HepG2 (cell line): ENCODE measurements at regions not wholly inside any gene's neighbourhood (a gene's known extent, or its start where the extent isn't known, plus 50 kb on each side); places are given as distances from the start of the nearest gene placed in this dataset.

ENCODE experiments used
- CREB1 ChIP-seq, 2 experiments: fragments of 450-650 bp in 1 of 2; IDR thresholded peaks; 2 replicates each; pipeline ENCODE4 v1.6.1; 2016 to 2017; ENCODE audit warnings: control low read depth in 1 of 2, mild to moderate bottlenecking in 1 of 2, missing compliant biosample characterization in 1 of 2, missing genetic modification characterization in 1 of 2
- EZH2 ChIP-seq: conservative IDR thresholded peaks from 2 replicates; pipeline ENCODE4 v1.6.1; 2012; ENCODE audit warnings: mild to moderate bottlenecking, low read depth, low read length, moderate library complexity
- FOXA1 ChIP-seq, 2 experiments: fragments of 450-650 bp in 1 of 2; sonication (generic) in 1 of 2; formaldehyde crosslinking in 1 of 2; IDR thresholded peaks; 2 replicates each; pipeline versions ENCODE4 v1.4.0 to v1.6.1; 2016 to 2020; ENCODE audit warnings: missing genetic modification reagents in 1 of 2
- MTF1 ChIP-seq: sonication (generic); formaldehyde crosslinking; IDR thresholded peaks from 2 replicates; pipeline ENCODE4 v1.5.0; 2020; ENCODE audit warnings: missing genetic modification reagents
- POLR2A ChIP-seq, 2 experiments: IDR thresholded peaks; 2 replicates each; pipeline ENCODE4 v1.6.1; 2011; ENCODE audit warnings: low read depth in 2 of 2, low read length in 2 of 2, mild to moderate bottlenecking in 1 of 2, moderate library complexity in 1 of 2; ENCODE audit not compliant: insufficient read depth in 1 of 2
- THYN1 ChIP-seq: sonication (generic); formaldehyde crosslinking; IDR thresholded peaks from 2 replicates; pipeline ENCODE4 v1.8.1; 2023; ENCODE audit warnings: low read depth, mild to moderate bottlenecking, moderate library complexity, missing genetic modification reagents, borderline replicate concordance
- ZFP36 ChIP-seq: fragments of 150-350 bp; IDR thresholded peaks from 2 replicates; pipeline ENCODE4 v1.6.1; 2018; ENCODE audit warnings: borderline replicate concordance, low read length, low read depth; ENCODE audit not compliant: partially characterized antibody
- ZNF354B ChIP-seq: sonication (generic); formaldehyde crosslinking; IDR thresholded peaks from 2 replicates; pipeline ENCODE4 v1.8.0; 2022; ENCODE audit warnings: mild to moderate bottlenecking, missing genetic modification reagents
- TF ChIP-seq, protein P1 (sequence below): sonication (generic); formaldehyde crosslinking; IDR thresholded peaks from 2 replicates; pipeline ENCODE4 v1.4.0; 2020; ENCODE audit warnings: mild to moderate bottlenecking, missing genetic modification reagents

DNA sequence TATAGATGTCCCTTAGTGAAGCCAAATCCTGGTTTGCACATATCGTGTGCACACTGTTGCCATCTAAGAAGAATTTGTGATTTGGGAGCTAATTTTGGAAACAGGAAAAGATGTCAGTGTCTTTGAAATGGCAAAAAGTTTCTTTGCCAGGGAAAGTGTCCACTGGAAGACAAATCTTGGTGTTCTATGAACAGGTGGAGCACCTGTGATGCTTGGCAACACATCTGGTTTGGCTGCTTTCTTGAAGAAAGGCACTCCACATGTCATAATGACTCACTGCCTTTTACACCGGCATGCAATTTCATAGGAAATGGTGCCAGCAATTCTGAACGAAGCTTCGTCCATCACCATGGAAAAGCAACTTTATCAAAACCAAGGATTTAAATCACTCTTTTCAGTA lies 1040.0 kb upstream of the MAP3K7 start:
- TF ChIP-seq CREB1 (IDR thresholded peaks at IDR 0.05) (no peak), CREB1 (CRISPR knock-in tag; IDR thresholded peaks at IDR 0.05) (no peak), THYN1 (CRISPR knock-in tag) (no peak), EZH2 (no peak), MTF1 (CRISPR knock-in tag) (no peak), POLR2A (IDR thresholded peaks at IDR 0.05; ENCODE audit: insufficient read depth in 1 of 2, low read depth in 2 of 2, low read length in 2 of 2) (no peak), ZFP36 (no peak), ZNF354B (no peak), FOXA1 (IDR thresholded peaks at IDR 0.05) (no peak), FOXA1 (CRISPR knock-in tag; IDR thresholded peaks at IDR 0.05) (no peak)
- TF ChIP-seq, protein P1, sequence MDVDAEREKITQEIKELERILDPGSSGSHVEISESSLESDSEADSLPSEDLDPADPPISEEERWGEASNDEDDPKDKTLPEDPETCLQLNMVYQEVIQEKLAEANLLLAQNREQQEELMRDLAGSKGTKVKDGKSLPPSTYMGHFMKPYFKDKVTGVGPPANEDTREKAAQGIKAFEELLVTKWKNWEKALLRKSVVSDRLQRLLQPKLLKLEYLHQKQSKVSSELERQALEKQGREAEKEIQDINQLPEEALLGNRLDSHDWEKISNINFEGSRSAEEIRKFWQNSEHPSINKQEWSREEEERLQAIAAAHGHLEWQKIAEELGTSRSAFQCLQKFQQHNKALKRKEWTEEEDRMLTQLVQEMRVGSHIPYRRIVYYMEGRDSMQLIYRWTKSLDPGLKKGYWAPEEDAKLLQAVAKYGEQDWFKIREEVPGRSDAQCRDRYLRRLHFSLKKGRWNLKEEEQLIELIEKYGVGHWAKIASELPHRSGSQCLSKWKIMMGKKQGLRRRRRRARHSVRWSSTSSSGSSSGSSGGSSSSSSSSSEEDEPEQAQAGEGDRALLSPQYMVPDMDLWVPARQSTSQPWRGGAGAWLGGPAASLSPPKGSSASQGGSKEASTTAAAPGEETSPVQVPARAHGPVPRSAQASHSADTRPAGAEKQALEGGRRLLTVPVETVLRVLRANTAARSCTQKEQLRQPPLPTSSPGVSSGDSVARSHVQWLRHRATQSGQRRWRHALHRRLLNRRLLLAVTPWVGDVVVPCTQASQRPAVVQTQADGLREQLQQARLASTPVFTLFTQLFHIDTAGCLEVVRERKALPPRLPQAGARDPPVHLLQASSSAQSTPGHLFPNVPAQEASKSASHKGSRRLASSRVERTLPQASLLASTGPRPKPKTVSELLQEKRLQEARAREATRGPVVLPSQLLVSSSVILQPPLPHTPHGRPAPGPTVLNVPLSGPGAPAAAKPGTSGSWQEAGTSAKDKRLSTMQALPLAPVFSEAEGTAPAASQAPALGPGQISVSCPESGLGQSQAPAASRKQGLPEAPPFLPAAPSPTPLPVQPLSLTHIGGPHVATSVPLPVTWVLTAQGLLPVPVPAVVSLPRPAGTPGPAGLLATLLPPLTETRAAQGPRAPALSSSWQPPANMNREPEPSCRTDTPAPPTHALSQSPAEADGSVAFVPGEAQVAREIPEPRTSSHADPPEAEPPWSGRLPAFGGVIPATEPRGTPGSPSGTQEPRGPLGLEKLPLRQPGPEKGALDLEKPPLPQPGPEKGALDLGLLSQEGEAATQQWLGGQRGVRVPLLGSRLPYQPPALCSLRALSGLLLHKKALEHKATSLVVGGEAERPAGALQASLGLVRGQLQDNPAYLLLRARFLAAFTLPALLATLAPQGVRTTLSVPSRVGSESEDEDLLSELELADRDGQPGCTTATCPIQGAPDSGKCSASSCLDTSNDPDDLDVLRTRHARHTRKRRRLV (CRISPR knock-in tag): no peak
